GM19240 (cell line): ENCODE measurements at regions not wholly inside any gene's neighbourhood (a gene's known extent, or its start where the extent isn't known, plus 50 kb on each side); places are given as distances from the start of the nearest gene placed in this dataset.

Experiments used
- DNase-seq: peaks from one replicate; pipeline ENCODE4 v3.0.0; 2011; ENCODE audit warnings: low spot score; ENCODE audit not compliant: insufficient read length

DNA sequence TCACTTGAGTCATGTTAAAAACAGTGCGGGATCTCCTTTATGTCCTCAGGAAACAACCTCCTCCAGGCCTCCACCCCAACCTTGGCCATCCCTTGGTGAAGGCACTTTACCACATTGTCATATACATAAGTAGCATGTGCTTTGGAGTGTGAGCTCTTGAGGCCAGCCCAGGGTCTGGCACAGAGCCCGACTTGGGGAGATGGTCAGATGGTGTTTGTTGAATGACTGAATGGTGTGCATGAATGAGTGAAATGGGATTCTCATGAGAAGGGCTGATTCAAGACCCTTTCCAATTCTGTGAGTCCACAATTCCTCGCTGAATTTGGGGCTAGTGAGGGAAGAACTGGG is 52.9 kb upstream of the DLK1 start:
- DNase-seq, result no peak

DNA sequence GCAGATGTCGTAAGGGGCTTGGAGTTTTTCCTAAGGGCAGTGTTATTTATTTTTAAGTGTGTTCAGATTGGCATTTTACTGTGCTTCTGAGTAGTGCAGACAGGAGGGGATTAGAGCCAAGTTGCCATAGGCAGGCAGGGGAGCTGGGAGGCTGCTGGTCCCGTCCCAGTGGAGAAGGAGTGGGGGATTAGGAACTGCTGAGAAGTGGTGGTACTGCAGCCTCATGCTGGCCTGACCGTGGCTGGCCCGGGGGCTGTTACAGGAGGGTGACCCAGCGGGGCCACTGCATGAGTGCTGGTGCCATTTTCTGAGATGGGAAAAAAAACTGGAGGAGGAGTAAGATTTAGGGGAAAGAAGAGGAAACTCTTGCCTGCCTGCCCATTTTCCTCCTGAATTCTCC is 52.3 kb upstream of the DLK1 start:
- no peak for DNase-seq

DNA sequence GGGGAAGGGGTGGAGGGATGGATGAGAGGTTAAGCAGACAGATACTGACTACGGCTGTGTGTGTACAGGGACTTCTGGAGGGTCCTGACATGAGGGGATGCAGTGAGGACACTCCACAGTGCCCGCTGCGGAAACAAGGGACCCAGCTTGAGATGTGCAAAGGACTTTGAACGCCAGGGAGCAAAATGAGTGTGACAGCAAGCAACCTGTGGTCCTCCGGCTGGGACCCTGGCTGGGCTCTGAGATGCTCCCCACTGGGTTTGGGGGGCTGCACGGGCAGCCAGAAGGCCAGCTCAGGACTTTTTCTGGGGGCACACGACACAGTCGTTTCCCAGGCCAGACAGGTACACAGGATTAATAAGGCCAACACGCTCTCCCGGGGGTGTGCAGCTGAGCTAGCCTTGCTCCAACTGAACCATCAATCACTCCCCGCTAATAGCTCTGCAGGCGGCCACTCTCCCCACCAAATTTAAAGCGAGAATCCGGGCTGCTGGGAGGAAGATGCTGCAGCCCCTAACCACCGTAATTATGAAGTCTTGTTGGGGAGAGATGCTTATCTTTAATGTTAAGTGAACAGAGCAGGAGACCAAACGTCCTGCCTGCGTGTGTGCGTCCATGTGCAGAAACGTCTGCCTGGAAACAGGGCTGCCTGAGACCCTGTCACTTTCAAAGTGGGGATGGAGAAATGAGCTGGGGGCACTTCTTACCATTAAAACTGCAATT is 51.6 kb upstream of the DLK1 start:
- DNase-seq, result no peak

DNA sequence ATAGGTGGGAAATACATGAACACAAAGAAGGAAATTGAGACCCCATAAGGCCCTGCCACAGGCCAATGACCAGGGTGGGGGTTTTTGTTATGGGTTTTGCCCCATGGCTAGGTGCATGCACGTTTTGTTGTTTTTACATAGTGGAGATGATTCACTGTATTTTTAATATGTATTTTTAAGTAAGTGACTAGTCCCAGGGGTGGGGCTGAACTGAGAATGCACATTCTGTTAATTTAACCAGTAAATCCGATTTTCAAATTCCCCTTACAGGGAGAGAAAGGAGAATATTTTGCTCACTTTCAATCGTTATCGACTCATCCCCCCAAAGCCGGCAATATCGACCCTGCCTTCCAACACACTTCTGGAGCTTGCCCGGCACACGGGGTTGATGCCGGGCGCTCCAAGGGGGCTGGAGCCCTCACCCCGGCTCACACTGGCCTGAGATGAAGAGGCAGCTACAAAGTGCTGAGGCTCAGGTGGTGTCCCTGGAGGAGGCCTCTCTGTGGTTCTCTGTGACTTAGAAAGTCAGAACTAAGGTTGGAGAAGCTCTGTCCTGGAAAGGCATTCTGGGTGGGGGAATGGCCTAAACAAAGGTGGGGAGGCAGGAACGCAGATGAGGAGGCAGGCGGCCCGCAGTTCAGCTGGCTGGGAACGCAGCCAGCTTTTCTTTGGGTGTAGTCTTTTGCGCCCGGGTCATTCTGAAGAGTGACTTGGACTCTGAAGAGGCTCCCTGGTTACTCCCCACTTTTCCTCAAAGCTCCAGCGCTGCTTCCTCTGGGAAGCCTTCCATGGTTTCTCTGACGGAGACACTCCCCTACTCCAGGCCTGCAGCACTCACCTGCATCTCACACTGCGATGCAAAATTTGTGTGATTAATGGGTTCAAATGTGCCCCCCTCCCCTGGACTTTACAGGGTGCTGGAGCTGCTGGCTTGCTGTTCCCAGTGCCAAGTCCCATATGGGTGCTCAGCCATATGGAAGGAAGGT is 50.7 kb upstream of the DLK1 start:
- DNase-seq, result no peak
